Fibroblast of the aortic adventitia (primary cell): ENCODE measurements at regions not wholly inside any gene's neighbourhood (a gene's known extent, or its start where the extent isn't known, plus 50 kb on each side); places are given as distances from the start of the nearest gene placed in this dataset.
"Not testable (repeated sequence)": the region's sequence is repeated elsewhere in the genome, so short reads cannot be mapped to it uniquely, and the experiment has no call there.

ENCODE experiments used
- DNase-seq: peaks from one replicate; pipeline ENCODE4 v3.0.0-alpha.2; 2010; ENCODE audit warnings: low read depth
- H3K4me3 ChIP-seq: 2 replicates; pipeline ENCODE4 v1.5.1; 2011; ENCODE audit warnings: low read depth, mild to moderate bottlenecking, control low read depth, low read length, moderate library complexity
- TF ChIP-seq, protein P1 (sequence below): IDR thresholded peaks from 2 replicates; pipeline ENCODE4 v1.5.1; 2011; ENCODE audit warnings: mild to moderate bottlenecking, low read length, control low read depth, inconsistent platforms; ENCODE audit not compliant: insufficient read depth

DNA sequence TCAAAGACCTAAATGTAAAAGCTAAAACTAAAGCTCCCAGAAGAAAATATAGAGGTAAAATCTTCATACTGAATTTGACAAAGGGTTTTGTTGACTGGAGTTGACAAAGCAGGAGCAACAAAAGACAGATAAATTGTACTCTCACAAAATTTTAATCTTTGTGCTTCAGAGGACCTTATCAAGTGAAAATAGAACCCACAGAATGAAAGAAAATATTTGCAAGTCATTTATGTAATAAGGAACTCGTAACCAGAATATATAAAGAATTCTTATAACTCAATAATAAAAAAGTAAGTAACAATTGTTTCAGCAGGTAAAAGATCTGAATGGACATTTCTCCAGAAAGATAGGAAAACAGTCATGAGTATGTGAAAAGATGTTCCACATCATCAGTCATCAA is 62.0 kb upstream of the SRRM3 start:
- DNase-seq = no peak
- no peak overlapping the region for H3K4me3 ChIP-seq
- TF ChIP-seq, protein P1, sequence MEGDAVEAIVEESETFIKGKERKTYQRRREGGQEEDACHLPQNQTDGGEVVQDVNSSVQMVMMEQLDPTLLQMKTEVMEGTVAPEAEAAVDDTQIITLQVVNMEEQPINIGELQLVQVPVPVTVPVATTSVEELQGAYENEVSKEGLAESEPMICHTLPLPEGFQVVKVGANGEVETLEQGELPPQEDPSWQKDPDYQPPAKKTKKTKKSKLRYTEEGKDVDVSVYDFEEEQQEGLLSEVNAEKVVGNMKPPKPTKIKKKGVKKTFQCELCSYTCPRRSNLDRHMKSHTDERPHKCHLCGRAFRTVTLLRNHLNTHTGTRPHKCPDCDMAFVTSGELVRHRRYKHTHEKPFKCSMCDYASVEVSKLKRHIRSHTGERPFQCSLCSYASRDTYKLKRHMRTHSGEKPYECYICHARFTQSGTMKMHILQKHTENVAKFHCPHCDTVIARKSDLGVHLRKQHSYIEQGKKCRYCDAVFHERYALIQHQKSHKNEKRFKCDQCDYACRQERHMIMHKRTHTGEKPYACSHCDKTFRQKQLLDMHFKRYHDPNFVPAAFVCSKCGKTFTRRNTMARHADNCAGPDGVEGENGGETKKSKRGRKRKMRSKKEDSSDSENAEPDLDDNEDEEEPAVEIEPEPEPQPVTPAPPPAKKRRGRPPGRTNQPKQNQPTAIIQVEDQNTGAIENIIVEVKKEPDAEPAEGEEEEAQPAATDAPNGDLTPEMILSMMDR = no peak

DNA sequence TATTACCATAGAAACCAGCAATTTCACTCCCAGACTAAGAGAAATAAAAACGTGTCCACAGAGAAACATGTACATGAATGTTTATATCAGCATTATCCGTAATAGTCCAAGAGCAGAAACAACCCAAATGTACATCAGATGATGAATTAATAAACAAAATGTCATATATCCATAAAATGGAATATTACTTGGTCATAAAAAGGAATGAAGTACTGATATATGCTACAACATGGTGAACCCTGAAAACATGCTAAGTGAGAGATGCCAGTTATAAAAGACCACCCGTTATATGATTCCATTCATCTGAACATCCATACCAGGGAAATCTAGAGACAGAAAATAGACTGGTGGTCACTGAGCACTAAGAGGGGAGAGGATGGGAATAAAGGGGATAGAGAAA is 61.4 kb upstream of the SRRM3 start:
- not testable (repeated sequence) for H3K4me3 ChIP-seq, DNase-seq

DNA sequence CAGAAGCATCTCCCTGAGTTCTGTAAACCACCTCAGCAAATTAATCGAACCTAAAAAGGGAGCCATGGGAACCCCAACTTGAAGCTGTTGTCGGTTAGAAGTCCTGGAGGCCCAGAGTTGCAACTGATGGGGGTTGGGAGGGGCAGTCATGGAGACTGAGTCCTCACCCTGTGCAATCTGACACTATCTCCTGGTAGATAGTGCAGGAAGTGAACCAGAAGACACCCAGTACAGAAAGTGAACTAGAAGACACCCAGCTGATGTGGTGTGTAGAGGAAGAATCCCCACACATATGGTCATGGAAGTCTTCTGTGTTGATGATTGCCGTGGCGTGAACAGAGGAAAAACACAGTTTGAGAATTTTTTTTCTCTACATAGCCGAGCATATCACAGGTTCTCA is 58.8 kb upstream of the SRRM3 start:
- TF ChIP-seq, protein P1 = no peak
- DNase-seq = no peak
- H3K4me3 ChIP-seq = no peak overlapping the region

DNA sequence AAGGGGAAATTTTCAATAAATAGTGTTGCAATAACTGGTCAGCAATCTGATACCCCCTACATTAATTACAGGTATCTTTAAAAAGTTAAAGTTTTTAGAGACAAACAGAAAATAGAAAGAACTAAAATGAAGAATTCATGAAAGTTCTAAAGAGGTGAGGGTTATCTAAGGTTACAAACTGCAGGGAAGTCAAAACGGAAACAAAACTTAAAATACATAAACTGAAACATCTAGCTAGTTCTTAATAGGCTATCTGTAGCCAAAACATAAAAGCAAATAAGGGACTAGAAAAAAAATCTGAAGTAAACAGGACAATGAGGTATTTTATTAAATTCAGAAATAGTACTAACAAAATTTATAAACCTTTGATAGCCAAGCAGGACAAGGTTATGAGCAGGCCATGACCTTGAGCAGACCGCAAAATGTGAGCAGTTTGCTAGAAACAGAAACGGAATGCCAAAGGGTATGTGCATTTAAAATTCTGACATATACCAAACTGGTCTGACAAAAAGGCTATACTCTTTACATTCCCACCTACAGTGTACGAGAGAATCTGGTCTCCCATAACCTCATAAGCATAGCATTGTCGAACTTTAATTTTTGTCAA is 56.9 kb upstream of the SRRM3 start:
- DNase-seq, H3K4me3 ChIP-seq: not testable (repeated sequence)

DNA sequence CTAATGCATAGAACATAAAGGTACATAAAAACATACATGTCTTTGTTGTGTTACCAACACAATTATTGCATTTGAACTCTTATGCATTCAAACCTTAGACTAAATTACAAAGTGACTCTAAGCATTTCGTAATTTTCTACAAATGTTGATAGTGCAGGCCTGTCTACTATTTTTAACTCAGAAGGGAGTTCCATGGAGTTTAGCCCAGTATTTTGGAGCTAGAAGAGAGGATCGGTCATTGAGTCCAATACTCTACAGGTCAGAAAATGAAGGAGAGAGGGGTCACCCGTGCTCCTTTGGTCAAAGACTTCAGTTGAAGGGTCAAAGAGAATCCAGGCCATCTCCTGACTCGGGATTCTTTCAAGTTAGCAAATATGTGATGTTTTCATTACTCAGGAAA is 55.3 kb upstream of the SRRM3 start:
- TF ChIP-seq, protein P1 = no peak
- H3K4me3 ChIP-seq = no peak overlapping the region

DNA sequence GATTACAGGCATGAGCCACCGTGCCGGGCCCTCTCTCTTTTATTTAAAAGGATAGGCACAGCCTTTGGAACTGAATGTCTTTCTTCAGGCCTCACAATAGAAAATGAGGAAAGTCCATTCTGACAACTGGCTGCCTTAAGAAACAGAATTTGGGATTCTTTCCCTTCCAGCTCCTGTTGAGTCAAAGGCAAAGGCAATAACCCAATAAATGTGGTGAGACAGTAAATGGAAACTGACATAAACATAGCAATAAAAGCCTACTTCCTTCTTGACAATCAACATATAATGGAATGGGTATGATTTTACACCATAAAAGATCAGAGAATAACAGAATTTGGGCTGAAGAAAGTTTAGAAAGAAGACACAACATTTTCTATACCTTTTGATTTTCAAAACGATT is 52.7 kb upstream of the SRRM3 start:
- not testable (repeated sequence) for DNase-seq

More for the DNA sequence above, 55.3 kb upstream of the SRRM3 start:
- no peak for DNase-seq

DNA sequence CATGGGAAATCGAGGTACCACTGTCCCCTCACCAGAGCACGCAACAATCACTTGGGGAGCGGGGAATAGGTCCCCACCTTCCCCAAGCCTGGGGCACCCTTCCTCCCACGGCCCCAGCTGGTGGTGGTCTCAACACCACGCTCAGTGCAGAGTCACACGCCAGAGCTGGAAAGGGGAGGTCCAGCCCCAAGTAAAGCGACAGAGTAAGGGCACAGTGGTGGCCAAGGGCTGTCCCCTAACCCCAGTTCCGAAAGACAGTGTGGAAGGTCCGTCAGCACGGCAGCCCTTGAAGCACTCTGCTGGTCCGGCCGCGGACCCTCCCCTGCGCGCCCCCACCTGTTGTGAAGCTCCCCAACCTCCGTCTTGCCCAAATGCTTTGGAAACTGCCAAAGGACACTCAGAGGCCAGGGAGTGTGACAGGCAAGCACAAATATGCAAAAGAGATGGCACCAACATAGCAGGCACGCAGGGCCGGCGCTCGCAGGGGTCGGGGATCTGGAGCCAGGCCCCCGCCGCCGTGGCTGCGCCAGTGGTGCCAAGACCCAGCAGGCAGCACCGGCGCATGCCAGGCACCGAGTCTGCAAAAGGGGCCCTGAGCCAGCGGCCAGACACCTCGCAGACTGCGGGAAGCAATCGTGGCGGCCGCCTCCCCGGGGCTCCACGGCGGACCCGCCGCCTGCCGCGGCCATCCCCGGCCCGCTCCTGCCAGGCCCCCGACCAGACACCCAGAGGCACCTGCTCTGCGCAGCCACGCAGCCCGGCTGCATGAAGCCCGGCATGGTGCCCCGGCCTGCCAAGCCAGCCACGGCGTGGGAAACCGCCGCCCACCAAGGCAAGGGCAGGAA is 51.6 kb upstream of the SRRM3 start:
- DNase-seq = no peak
- H3K4me3 ChIP-seq = no peak overlapping the region
- TF ChIP-seq, protein P1 = no peak

More for the DNA sequence above, 52.7 kb upstream of the SRRM3 start:
- H3K4me3 ChIP-seq = not testable (repeated sequence)
